Activated CD4-positive, CD25-positive, alpha-beta regulatory T cell treated with anti-CD3 and anti-CD28 coated beads, Interleukin-2, amount 50 U/mL, for 72 hours (primary cell): ENCODE measurements at regions not wholly inside any gene's neighbourhood (a gene's known extent, or its start where the extent isn't known, plus 50 kb on each side); places are given as distances from the start of the nearest gene placed in this dataset.

Experiments
- DNase-seq: peaks from one replicate; pipeline ENCODE4 v3.0.0; 2021

- DNase-seq, result no peak
Observed at GRCh38 chr5:8247049-8247899, 378.3 kb downstream of the MTRR start.

DNA sequence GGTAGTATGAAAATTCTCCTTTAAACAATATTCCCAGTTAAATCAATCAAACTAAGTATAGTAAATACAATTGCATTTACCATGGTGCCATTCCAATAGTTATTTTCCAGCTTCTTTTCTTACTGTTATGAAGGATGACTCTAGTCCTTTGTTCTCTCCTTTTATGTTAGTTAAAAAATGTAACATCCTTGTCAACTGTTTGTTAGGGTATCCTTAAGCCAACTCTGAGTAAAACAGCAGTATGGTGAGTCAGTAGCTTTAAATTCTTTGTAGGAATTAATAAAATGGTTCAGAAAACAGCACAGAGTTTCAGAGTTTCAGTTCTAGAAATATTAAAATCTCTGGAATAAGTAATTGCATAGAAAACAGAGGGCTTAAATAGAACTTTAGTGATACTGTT lies 384.4 kb downstream of the MTRR start:
- no peak for DNase-seq

GRCh38 chr5:8254674-8255073 lies 385.7 kb downstream of the MTRR start:
- DNase-seq, result no peak

- no peak for DNase-seq
Observed at GRCh38 chr5:8258801-8259200, 389.9 kb downstream of the MTRR start.

DNA sequence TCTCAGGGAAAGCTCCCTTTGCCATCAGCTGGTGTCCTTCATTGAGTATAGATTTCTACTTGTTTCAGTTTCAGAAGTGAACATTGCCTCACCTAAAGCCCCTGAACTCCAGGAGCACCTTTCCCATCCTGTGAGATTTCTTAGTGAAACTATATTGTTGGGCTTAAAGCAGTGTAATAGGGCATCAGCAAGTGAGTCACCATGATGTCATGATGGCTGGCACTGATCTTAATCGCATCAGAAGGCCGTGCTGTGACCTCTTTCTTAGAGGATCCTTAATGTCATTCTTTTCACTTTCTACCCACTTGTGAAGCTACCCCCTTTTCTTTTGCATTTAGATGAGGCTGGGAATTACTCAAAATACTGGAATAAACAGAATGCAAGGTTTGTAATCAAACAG lies 401.3 kb downstream of the MTRR start:
- DNase-seq, result no peak

GRCh38 chr5:8280711-8281363 lies 411.9 kb downstream of the MTRR start:
- DNase-seq, result no peak

DNA sequence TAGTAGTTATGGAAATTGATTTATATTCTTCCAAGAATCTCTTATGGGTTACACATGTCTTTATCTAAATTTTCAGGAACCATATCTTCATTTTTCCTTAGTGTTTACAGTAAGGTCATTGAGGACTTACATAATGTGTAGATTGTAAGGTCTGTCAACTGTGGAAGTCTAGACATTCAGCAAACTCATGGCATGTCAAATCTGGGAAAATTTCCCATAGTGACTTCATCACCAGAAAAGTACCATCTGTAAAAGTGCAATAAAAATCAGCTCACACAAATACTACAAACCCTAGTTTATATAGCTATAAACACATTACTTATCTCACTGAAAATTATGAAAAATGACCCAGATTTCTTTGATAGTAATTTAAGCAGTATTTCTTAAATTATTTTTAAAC lies 419.4 kb downstream of the MTRR start:
- no peak for DNase-seq

DNA sequence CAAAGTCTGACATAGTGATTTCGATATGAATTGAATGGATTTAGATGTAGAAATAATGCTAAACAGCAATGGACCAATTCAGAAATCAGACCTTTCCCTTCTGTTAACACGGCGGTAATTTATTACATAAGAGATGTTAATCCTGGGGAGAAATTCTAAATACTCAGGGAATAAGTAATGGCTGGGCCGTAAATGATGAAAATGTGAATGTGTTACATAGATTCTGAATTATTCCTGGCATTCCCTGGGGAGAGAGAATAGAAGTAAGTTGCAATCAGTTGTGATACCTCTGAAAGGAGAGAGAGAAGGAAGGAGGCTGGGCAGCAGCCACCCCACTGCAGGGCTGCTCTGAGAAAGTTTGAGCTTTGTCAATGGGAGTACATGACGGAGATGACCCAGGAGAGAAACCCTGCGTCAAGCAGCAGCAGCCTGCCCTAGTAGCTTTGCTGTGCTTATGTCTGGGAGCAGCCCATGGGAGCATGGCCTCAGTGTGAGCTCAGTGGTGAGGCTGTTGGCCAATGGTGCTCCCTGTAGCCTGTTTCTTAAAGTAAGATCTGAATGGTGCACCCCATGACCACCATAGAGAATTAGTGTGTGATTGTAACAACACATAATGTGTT lies 420.1 kb downstream of the MTRR start:
- DNase-seq, result no peak

GRCh38 chr5:8289779-8290178 lies 420.8 kb downstream of the MTRR start:
- no peak for DNase-seq

DNA sequence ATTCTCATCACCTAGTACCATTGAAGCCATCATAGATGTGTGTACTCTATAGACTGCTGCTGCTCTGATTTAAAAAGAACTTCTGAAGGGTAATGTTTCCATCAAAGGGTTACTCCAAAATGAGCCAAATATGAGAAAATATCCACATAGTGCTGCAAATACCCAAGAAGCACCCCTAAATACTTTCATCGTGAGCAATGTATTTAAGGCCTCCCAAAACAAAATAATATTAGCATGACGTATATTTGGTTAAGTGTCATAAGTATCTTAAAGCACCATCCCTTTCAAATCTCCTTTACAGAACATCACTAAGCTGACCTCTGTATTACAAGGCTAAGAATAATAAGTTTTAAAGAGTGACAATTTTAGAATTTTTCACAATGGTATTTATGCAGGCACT lies 421.8 kb downstream of the MTRR start:
- no peak for DNase-seq

DNA sequence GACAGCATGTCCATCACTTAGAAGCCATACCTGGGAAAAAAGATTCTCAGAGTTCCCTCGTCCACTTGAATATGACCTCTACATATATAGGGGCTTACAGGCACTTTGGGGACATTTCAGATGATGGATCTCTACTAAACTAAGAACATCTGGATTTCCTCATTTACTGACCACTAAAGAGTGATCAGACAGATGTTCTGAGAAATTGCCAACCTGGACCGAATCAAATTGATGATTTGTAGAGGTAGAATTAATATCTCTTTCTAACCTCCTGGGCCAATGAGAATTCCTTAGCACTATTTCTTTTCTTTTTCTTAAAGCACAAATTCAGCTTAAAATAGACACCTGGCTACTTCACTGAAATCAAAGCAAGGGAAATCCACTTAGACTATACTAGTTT lies 422.7 kb downstream of the MTRR start:
- DNase-seq, result no peak

DNA sequence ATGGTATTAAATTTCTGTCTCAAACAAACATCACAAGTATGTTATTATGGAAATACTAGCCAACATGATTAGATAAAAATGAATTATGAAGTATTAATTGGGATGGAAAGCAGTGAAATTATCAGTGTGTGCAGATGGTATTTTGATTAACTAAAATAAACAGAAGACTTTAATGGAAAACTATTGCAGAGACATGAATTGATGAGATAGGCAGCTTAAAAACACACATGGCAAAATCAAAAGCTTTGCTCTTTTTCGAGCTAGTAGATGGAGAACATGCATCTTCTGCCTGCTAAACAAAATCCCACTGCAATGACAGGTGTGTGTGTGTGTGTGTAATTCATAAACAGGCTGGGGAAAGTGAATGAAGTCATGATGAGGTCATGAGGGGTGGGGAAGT lies 426.2 kb downstream of the MTRR start:
- DNase-seq, result no peak

- no peak for DNase-seq
Observed at GRCh38 chr5:8299716-8300115, 430.8 kb downstream of the MTRR start.

DNA sequence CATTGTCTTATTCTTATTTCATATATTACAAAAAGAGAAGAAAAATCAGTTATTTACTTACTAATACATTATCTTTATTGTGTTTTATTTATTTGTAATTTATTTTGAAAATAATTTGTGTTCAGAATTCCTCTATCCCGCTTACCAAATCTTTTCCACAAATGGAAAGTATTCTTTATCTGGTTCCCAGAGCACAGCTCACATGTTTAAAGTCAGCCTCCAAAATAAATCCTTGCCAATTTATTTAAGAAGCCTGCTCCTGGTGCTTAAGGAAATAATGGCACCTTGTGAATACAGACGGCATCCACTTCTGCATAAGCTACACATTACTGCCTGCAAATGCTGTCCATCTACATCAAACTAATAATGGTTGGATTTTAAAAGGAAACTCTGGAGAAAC lies 435.4 kb downstream of the MTRR start:
- no peak for DNase-seq

- DNase-seq, result no peak
Observed at GRCh38 chr5:8306288-8306896, 437.4 kb downstream of the MTRR start.

GRCh38 chr5:8314965-8315364 lies 446.0 kb downstream of the MTRR start:
- DNase-seq, result no peak

DNA sequence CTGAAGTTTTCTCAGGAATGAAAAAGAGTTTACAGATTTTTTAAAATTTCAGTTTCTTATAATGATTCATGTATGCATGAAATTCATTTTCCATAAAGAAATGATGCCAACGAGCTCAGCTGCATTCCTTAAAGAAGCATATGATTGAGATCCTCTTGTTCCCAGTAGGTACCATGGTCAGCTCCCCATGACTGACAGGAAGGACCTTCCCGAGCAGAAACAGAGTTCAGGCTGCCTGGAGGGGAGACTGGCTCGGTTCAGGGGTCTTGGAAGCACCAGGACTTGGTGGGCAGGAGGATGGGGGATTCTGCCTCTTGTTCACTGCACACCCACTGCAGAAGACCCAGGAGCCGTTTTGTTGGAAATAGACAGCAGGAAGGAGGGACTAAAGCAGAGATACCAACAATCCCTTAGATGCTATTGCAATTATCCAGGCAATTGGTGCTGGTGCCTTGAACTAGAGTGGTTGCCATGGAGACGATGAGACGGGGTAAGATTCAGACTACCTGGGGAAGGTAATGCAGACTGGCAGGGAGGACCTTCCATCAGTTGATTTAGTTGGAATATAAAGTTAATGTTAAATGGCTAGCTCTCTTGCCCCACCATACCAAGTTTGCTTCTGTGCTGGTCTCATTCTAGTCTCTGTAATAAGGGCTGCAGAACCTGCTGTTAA lies 447.8 kb downstream of the MTRR start:
- no peak for DNase-seq

DNA sequence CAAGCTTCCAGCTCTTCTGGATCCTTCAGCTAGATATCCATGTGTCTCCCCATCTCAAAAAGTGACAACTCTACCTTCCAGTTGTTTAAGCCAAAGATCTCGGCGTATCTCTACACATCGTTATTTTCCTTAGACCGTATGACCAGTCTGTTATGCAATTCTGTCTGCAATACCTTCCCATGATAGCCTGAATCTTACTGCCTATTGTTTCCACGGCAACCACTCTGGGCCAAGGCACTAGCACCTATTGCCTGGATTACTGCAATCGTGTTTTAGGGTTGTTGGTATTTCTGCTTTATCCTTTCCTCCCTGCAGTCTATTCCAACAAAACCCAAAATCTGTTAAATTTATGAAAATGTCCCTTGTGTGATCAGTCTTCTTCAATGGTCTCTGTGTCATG lies 448.4 kb downstream of the MTRR start:
- DNase-seq, result no peak

DNA sequence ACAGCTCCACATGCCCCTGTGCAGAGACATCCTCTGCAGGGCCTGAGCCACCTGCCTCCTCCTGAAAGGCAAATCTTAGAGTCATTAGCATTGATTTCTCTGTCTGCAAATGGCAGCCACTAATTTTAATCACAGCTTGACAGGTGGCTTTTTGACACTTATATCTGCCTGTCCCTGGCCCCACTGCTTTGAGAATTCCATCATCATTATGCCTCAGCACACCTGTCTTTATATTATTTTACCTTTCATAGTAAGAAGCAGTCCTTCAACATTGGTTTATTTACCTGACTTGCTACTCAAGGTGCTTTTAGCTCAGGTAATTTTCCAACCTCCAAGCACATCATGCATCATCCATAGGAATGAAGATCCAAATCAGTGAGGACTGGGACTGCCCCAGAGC lies 451.3 kb downstream of the MTRR start:
- DNase-seq, result no peak

GRCh38 chr5:8321272-8321671 lies 452.3 kb downstream of the MTRR start:
- DNase-seq, result no peak

- no peak for DNase-seq
Observed at GRCh38 chr5:8322484-8322883, 453.5 kb downstream of the MTRR start.

DNA sequence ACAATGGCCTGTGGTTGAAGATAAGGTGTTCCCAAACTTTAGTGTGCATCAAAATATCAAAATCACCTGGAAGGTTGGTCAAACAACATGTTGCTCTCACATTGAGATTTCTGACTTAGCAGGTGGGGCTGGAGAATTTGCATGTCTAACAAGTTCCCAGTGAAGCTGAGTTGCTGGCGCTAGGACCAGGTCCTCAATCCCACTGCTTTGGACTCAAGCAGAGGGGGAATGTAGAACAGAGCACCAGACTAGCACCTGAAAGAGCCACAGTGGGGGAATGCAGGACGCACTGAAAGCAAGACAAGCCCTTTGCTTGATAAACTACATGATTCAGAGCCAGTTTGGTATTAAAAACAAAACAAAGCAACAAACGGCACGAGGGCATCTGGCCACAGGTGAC lies 458.1 kb downstream of the MTRR start:
- DNase-seq, result no peak

- no peak for DNase-seq
Observed at GRCh38 chr5:8329773-8330172, 460.8 kb downstream of the MTRR start.
